GM12873 (cell line): ENCODE measurements at regions not wholly inside any gene's neighbourhood (a gene's known extent, or its start where the extent isn't known, plus 50 kb on each side); places are given as distances from the start of the nearest gene placed in this dataset.

ENCODE experiments used
- CTCF ChIP-seq: IDR thresholded peaks from 2 replicates; pipeline ENCODE4 v1.5.1; 2012; ENCODE audit warnings: low read depth, mild to moderate bottlenecking, moderate library complexity, low read length, control low read depth; ENCODE audit not compliant: insufficient read depth; ENCODE audit errors: missing control alignments

- TF ChIP-seq CTCF, result no peak
Observed at GRCh38 chr20:29296256-29297230, 1960.9 kb upstream of the DEFB115 start.

- no peak for TF ChIP-seq CTCF
Observed at GRCh38 chr20:29297411-29298270, 1959.8 kb upstream of the DEFB115 start.

- no peak for TF ChIP-seq CTCF
Observed at GRCh38 chr20:29298271-29298590, 1959.2 kb upstream of the DEFB115 start.

GRCh38 chr20:29298759-29299613 is 1958.5 kb upstream of the DEFB115 start:
- no peak for TF ChIP-seq CTCF

GRCh38 chr20:29299811-29300578 is 1957.5 kb upstream of the DEFB115 start:
- no peak for TF ChIP-seq CTCF

GRCh38 chr20:29300579-29301551 is 1956.6 kb upstream of the DEFB115 start:
- no peak for TF ChIP-seq CTCF
